ENCODE measurements at regions not wholly inside any gene's neighbourhood (a gene's known extent, or its start where the extent isn't known, plus 50 kb on each side); places are given as distances from the start of the nearest gene placed in this dataset.

DNA sequence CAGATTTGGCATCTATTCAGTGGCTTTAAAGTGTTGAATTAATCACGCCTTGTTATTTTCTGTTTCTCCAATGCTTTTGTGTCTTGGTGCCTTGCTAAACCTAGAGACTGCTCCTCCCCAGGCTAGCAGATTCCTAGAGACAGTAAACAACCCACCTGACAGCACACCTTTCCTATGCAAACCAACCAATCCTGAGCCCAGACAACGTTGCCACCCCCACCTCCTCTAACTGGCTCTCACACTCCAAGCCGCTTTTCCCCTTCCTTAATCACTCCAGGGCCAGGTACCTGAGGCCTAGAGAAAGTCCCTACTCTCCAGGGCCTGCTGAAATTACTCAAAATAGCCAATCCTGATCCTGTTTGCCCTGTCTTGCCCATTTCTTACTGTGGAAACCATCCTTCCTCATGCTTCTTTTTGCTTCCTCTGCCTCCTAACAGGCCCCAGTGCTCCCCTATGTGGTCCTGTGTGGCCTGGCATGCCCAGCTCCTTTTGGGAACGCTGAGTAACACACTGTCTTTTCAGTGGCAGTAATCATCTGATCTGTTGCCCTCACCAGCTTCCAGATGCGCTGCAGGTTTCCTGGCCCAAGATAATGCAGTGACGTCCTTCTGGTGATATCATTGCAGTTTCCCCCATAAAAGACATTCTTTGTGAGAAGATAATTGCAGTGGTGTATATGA is 53.4 kb downstream of the GAS1 start:
- no peak overlapping the region for H3K9ac ChIP-seq (ENCODE audit: low read depth in 1 of 3, low read length in 3 of 3)
- no peak overlapping the region for H3K4me3 ChIP-seq (ENCODE audit: low read length in 3 of 3)
- H3K4me1 ChIP-seq (ENCODE audit: control insufficient read depth in 3 of 3, insufficient read depth in 3 of 3, low read length in 3 of 3): no peaks in the 10 kb centered on the region
- no peaks in the 10 kb centered on the region for H3K9me3 ChIP-seq (ENCODE audit: control insufficient read depth in 3 of 3, low read length in 3 of 3)
- H3K27ac ChIP-seq (ENCODE audit: low read depth, low read length): no peak overlapping the region
- H3K27me3 ChIP-seq (ENCODE audit: control insufficient read depth in 3 of 3, insufficient read depth in 3 of 3, low read length in 3 of 3): no peaks in the 10 kb centered on the region
- no peaks in the 10 kb centered on the region for H3K36me3 ChIP-seq (ENCODE audit: control insufficient read depth in 3 of 3, insufficient read depth in 3 of 3, low read length in 3 of 3)

DNA sequence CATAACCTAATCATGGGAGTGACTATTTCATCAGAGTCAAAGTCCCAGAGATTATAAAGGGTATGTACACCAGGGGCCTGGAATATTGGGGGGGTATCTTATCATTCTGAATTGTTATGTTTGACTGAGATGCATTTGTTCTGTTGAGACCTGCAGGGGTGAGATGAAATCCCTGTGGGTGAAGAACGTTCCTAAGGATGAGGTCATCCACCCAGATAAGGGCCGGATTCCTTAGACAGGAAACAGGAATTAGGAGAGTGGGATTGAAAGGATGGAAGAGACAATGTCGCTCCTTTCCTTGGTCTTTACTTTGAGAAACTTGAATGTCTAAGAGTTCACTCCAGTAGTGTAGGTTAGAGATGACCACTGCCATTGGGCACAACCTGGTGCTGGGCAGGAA is 54.7 kb downstream of the GAS1 start:
- Histone ChIP-seq H3K4me3 (ENCODE audit: low read length in 3 of 3) (no peak overlapping the region), H3K27ac (ENCODE audit: low read depth, low read length) (no peak overlapping the region), H3K27me3 (ENCODE audit: control insufficient read depth in 3 of 3, insufficient read depth in 3 of 3, low read length in 3 of 3) (no peaks in the 10 kb centered on the region), H3K9me3 (ENCODE audit: control insufficient read depth in 3 of 3, low read length in 3 of 3) (no peaks in the 10 kb centered on the region), H3K4me1 (ENCODE audit: control insufficient read depth in 3 of 3, insufficient read depth in 3 of 3, low read length in 3 of 3) (no peaks in the 10 kb centered on the region), H3K36me3 (ENCODE audit: control insufficient read depth in 3 of 3, insufficient read depth in 3 of 3, low read length in 3 of 3) (no peaks in the 10 kb centered on the region), H3K9ac (ENCODE audit: low read depth in 1 of 3, low read length in 3 of 3) (no peak overlapping the region)

DNA sequence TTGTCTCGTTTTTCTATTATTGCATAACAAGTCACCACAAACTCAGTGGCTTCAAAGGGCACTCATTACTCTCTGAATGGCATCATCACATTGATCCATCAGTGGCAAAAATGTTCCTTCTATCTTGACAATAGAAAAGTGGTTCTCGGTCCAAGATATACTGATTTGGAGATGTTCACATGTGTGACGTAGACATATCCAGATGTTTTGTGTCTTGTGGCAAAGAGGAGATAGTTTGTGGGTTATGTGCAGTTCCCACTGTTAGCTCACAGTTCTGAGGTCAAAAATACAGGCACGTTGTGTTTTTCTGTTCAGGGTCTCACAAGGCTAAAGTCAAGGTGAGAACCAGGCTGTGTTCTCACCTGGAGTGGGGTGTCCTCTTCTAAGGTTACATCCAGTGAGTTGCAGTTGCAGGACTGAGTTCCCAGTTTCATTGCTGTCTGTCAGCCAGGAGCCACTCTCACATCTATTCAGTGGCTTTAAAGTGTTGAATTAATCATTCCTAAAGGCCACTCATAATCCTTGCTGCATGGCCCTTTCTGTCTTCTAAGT is 55.3 kb downstream of the GAS1 start:
- Histone ChIP-seq H3K4me3 (ENCODE audit: low read length in 3 of 3) (no peak overlapping the region), H3K36me3 (ENCODE audit: control insufficient read depth in 3 of 3, insufficient read depth in 3 of 3, low read length in 3 of 3) (no peaks in the 10 kb centered on the region), H3K27me3 (ENCODE audit: control insufficient read depth in 3 of 3, insufficient read depth in 3 of 3, low read length in 3 of 3) (no peaks in the 10 kb centered on the region), H3K4me1 (ENCODE audit: control insufficient read depth in 3 of 3, insufficient read depth in 3 of 3, low read length in 3 of 3) (no peaks in the 10 kb centered on the region), H3K9me3 (ENCODE audit: control insufficient read depth in 3 of 3, low read length in 3 of 3) (no peaks in the 10 kb centered on the region), H3K9ac (ENCODE audit: low read depth in 1 of 3, low read length in 3 of 3) (no peak overlapping the region), H3K27ac (ENCODE audit: low read depth, low read length) (no peak overlapping the region)

DNA sequence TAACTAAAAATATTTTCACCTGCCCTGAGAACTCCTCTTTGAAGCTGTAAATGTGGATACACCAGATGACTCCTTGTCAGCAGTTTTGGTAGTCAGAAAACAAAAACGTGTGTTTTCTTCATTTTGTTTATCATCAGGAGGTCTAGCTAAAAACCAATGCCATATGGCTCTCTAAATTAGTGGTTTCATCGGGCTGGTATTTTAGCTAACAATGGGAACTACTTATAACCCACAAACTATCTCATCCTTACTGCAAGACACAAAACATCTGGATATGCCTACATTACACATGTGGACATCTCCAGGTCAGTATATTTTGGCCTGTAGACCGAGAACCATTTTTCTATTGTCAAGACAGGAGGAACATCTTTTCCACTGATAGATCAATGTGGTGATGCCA is 56.2 kb downstream of the GAS1 start:
- H3K9me3 ChIP-seq (ENCODE audit: control insufficient read depth in 3 of 3, low read length in 3 of 3): no peaks in the 10 kb centered on the region
- H3K27ac ChIP-seq (ENCODE audit: low read depth, low read length): no peak overlapping the region
- H3K27me3 ChIP-seq (ENCODE audit: control insufficient read depth in 3 of 3, insufficient read depth in 3 of 3, low read length in 3 of 3): no peaks in the 10 kb centered on the region
- no peak overlapping the region for H3K9ac ChIP-seq (ENCODE audit: low read depth in 1 of 3, low read length in 3 of 3)
- no peaks in the 10 kb centered on the region for H3K36me3 ChIP-seq (ENCODE audit: control insufficient read depth in 3 of 3, insufficient read depth in 3 of 3, low read length in 3 of 3)
- H3K4me3 ChIP-seq (ENCODE audit: low read length in 3 of 3): no peak overlapping the region
- no peaks in the 10 kb centered on the region for H3K4me1 ChIP-seq (ENCODE audit: control insufficient read depth in 3 of 3, insufficient read depth in 3 of 3, low read length in 3 of 3)

DNA sequence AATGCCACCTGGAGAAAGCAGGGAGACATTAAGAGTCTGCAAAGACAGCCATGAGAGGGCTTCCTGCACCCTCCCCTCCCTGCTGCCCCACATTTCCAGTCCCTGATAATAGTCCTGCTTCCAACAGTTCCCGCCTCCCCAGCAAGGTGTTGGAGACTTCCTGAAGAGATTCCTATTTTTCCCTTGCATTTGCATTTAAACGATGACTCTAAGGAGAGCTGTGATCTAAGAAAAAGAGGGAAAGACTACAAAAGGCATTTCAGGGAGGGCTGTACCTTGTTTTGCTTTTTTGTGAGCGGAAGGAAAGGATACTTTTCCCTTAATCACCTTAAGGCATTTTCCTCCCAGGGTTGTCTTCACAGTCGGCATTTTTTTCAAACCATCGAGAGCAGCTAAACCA is 62.1 kb downstream of the GAS1 start:
- H3K4me3 ChIP-seq (ENCODE audit: low read length in 3 of 3): no peak overlapping the region
- no peak overlapping the region for H3K9ac ChIP-seq (ENCODE audit: low read depth in 1 of 3, low read length in 3 of 3)
- no peaks in the 10 kb centered on the region for H3K9me3 ChIP-seq (ENCODE audit: control insufficient read depth in 3 of 3, low read length in 3 of 3)
- no peak overlapping the region for H3K27ac ChIP-seq (ENCODE audit: low read depth, low read length)
- H3K27me3 ChIP-seq (ENCODE audit: control insufficient read depth in 3 of 3, insufficient read depth in 3 of 3, low read length in 3 of 3): no peaks in the 10 kb centered on the region
- H3K36me3 ChIP-seq (ENCODE audit: control insufficient read depth in 3 of 3, insufficient read depth in 3 of 3, low read length in 3 of 3): no peaks in the 10 kb centered on the region
- no peaks in the 10 kb centered on the region for H3K4me1 ChIP-seq (ENCODE audit: control insufficient read depth in 3 of 3, insufficient read depth in 3 of 3, low read length in 3 of 3)

DNA sequence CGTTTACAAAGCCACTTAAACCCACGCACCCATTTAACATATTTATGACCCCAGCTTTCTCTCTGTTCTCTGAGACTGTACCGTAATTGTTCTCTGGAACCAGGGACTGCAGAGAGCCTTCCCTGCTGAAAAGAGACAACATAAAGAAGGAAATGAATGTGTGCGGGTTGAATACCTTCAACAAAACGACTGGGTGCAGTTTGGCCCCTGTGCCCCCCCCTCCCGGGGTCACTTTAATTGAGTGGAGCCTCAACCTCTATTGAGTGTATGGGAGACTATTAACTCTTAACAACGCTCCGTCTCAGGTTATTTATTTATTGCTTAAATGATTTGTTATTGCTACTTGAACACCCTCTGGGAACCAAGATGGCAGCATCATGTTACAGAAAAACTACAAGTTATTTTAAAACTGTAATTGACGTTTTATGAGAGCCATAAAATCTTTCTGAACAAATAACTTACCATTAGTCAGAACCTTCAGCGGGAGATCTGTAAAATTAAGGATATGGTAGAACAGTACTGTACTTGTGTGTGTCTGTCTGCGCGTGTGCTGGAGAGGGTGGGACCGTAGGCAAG is 70.6 kb downstream of the GAS1 start:
- H3K9me3 ChIP-seq (ENCODE audit: control insufficient read depth in 3 of 3, low read length in 3 of 3): peaks cover 0 to 2% (median 0%) of the 10 kb centered on the region in 3 donors
- H3K36me3 ChIP-seq (ENCODE audit: control insufficient read depth in 3 of 3, insufficient read depth in 3 of 3, low read length in 3 of 3): no peaks in the 10 kb centered on the region
- H3K4me1 ChIP-seq (ENCODE audit: control insufficient read depth in 3 of 3, insufficient read depth in 3 of 3, low read length in 3 of 3): no peaks in the 10 kb centered on the region
- H3K9ac ChIP-seq (ENCODE audit: low read depth in 1 of 3, low read length in 3 of 3): no peak overlapping the region
- no peaks in the 10 kb centered on the region for H3K27me3 ChIP-seq (ENCODE audit: control insufficient read depth in 3 of 3, insufficient read depth in 3 of 3, low read length in 3 of 3)
- no peak overlapping the region for H3K27ac ChIP-seq (ENCODE audit: low read depth, low read length)
- no peak overlapping the region for H3K4me3 ChIP-seq (ENCODE audit: low read length in 3 of 3)

DNA sequence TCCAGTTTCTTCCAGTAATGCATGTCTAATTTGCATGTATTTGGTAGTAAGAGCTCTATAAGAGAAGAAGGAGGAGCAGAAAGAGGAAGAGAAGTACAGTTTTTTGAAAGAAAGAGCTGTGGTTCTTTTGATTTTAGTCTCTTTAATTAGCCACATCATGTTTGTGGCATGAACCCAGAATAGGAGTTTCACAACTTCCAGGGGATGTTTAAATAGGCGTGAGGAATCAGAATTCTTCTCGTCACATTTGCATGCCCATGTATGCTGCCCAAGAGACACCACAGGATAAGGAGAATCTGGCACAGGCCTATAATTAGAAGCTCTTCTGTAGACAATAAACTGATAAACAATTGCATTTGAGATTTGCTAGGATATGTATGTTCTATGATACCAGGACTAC is 78.7 kb downstream of the GAS1 start:
- H3K36me3 ChIP-seq (ENCODE audit: control insufficient read depth in 3 of 3, insufficient read depth in 3 of 3, low read length in 3 of 3): no peaks in the 10 kb centered on the region
- no peak overlapping the region for H3K27ac ChIP-seq (ENCODE audit: low read depth, low read length)
- no peak overlapping the region for H3K9ac ChIP-seq (ENCODE audit: low read depth in 1 of 3, low read length in 3 of 3)
- H3K9me3 ChIP-seq (ENCODE audit: control insufficient read depth in 3 of 3, low read length in 3 of 3): peaks cover 0 to 2% (median 0%) of the 10 kb centered on the region in 3 donors
- H3K4me3 ChIP-seq (ENCODE audit: low read length in 3 of 3): no peak overlapping the region
- no peaks in the 10 kb centered on the region for H3K4me1 ChIP-seq (ENCODE audit: control insufficient read depth in 3 of 3, insufficient read depth in 3 of 3, low read length in 3 of 3)
- no peaks in the 10 kb centered on the region for H3K27me3 ChIP-seq (ENCODE audit: control insufficient read depth in 3 of 3, insufficient read depth in 3 of 3, low read length in 3 of 3)

DNA sequence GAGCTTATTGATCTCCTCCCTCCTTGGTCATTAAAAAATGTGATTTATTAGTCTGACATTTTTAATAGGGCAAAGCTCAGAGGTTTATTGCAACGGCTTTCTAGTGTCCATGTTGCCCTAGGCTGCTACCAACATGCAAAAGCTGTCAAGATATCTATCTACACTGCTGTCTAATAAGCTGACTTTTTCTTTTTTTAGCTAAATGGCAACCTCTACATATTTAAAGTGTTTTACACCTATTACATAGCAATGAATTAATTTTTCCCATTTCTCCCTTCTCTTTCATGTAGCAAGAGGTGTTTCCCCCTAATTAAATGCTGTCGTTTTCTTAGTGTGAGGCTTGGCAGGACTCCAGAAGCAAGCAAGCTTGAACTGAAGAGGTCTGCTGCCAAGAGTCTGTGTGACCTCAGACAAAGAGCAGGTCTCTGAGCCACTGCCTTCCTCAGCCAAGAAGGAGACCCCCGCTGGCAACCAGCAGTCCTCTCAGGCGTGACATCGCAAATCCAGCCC is 79.4 kb downstream of the GAS1 start:
- Histone ChIP-seq H3K9ac (ENCODE audit: low read depth in 1 of 3, low read length in 3 of 3) (no peak overlapping the region), H3K4me1 (ENCODE audit: control insufficient read depth in 3 of 3, insufficient read depth in 3 of 3, low read length in 3 of 3) (no peaks in the 10 kb centered on the region), H3K27ac (ENCODE audit: low read depth, low read length) (no peak overlapping the region)

DNA sequence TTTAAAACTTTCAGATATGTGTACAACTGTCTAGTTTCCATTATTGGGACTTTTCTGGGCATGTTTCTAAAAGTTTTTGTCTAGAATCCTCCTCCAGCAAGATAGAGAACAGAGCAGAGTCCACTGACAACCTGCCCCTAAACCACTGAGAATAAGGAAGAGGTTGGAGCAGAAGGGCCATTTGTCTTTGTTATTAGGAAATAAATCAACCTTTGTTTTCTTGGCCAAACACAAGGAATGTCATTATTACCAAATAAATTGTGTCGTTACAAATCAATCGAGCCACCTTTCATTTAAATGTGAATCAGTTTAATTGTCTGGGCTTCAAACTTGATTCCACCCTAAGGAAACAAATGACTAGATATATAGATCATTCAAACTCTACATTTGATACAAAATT is 81.4 kb downstream of the GAS1 start:
- no peak overlapping the region for H3K27ac ChIP-seq (ENCODE audit: low read depth, low read length)

More for the DNA sequence above, 79.4 kb downstream of the GAS1 start:
- peaks cover 0 to under 1% (median 0%) of the 10 kb centered on the region in 3 donors for H3K9me3 ChIP-seq (ENCODE audit: control insufficient read depth in 3 of 3, low read length in 3 of 3)
- no peaks in the 10 kb centered on the region for H3K27me3 ChIP-seq (ENCODE audit: control insufficient read depth in 3 of 3, insufficient read depth in 3 of 3, low read length in 3 of 3)
- H3K4me3 ChIP-seq (ENCODE audit: low read length in 3 of 3): no peak overlapping the region
- no peaks in the 10 kb centered on the region for H3K36me3 ChIP-seq (ENCODE audit: control insufficient read depth in 3 of 3, insufficient read depth in 3 of 3, low read length in 3 of 3)

DNA sequence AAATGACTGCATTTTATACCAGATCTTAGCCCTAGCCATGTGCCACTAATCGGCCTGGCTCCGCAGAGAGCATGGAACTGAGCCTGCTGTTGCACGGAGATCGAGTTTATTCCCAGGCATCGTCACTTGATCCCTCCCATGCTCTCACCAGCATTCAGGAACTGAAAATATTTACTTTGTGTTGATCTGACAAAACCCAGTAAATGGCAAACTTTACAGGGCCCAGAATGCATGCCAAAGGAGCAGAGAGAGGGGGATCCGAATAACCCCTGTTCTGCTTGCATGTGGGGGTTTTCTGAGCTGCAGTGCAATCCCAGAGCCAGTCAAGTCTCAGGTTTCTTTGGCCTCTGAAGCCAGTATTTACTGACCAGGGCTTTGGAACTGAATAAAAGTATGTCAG is 87.3 kb downstream of the GAS1 start:
- Histone ChIP-seq H3K27me3 (ENCODE audit: control insufficient read depth in 3 of 3, insufficient read depth in 3 of 3, low read length in 3 of 3) (no peaks in the 10 kb centered on the region), H3K4me3 (ENCODE audit: low read length in 3 of 3) (no peak overlapping the region), H3K27ac (ENCODE audit: low read depth, low read length) (no peak overlapping the region)

More for the DNA sequence above, 81.4 kb downstream of the GAS1 start:
- Histone ChIP-seq H3K27me3 (ENCODE audit: control insufficient read depth in 3 of 3, insufficient read depth in 3 of 3, low read length in 3 of 3) (no peaks in the 10 kb centered on the region), H3K9ac (ENCODE audit: low read depth in 1 of 3, low read length in 3 of 3) (no peak overlapping the region), H3K4me3 (ENCODE audit: low read length in 3 of 3) (no peak overlapping the region), H3K9me3 (ENCODE audit: control insufficient read depth in 3 of 3, low read length in 3 of 3) (no peaks in the 10 kb centered on the region), H3K4me1 (ENCODE audit: control insufficient read depth in 3 of 3, insufficient read depth in 3 of 3, low read length in 3 of 3) (no peaks in the 10 kb centered on the region), H3K36me3 (ENCODE audit: control insufficient read depth in 3 of 3, insufficient read depth in 3 of 3, low read length in 3 of 3) (no peaks in the 10 kb centered on the region)

More for the DNA sequence above, 87.3 kb downstream of the GAS1 start:
- H3K4me1 ChIP-seq (ENCODE audit: control insufficient read depth in 3 of 3, insufficient read depth in 3 of 3, low read length in 3 of 3): peaks cover 0 to 3% (median 2%) of the 10 kb centered on the region in 3 donors
- no peaks in the 10 kb centered on the region for H3K9me3 ChIP-seq (ENCODE audit: control insufficient read depth in 3 of 3, low read length in 3 of 3)
- no peaks in the 10 kb centered on the region for H3K36me3 ChIP-seq (ENCODE audit: control insufficient read depth in 3 of 3, insufficient read depth in 3 of 3, low read length in 3 of 3)
- no peak overlapping the region for H3K9ac ChIP-seq (ENCODE audit: low read depth in 1 of 3, low read length in 3 of 3)
